HFF-Myc (cell line): ENCODE measurements at regions not wholly inside any gene's neighbourhood (a gene's known extent, or its start where the extent isn't known, plus 50 kb on each side); places are given as distances from the start of the nearest gene placed in this dataset.

ENCODE experiments used
- DNase-seq: peaks from one replicate; pipeline ENCODE4 v3.0.0-alpha.2; 2011; ENCODE audit warnings: low read depth; ENCODE audit errors: extremely low read depth
- H3K4me3 ChIP-seq: replicated peaks from 2 replicates; pipeline ENCODE4 v1.5.1; 2011; ENCODE audit warnings: low read depth, mild to moderate bottlenecking, control low read depth, low read length
- CTCF ChIP-seq: IDR thresholded peaks from 2 replicates; pipeline ENCODE4 v1.5.1; 2012; ENCODE audit warnings: mild to moderate bottlenecking, low read depth, low read length, control low read depth; ENCODE audit errors: missing control alignments

GRCh38 chr20:11356061-11356460 lies 561.6 kb upstream of the BTBD3 start:
- H3K4me3 ChIP-seq: no peak overlapping the region
- DNase-seq: no peak
- TF ChIP-seq CTCF: no peak

- no peak for TF ChIP-seq CTCF
- no peak overlapping the region for H3K4me3 ChIP-seq
Measured at GRCh38 chr20:11362450-11362849, 555.2 kb upstream of the BTBD3 start.

GRCh38 chr20:11364736-11365135 lies 553.0 kb upstream of the BTBD3 start:
- DNase-seq: no peak
- no peak for TF ChIP-seq CTCF
- no peak overlapping the region for H3K4me3 ChIP-seq

More at GRCh38 chr20:11362450-11362849, 555.2 kb upstream of the BTBD3 start:
- DNase-seq: no peak

GRCh38 chr20:11366660-11367059 lies 551.0 kb upstream of the BTBD3 start:
- DNase-seq: no peak
- TF ChIP-seq CTCF: no peak
- no peak overlapping the region for H3K4me3 ChIP-seq

- DNase-seq: no peak
- TF ChIP-seq CTCF: no peak
- no peak overlapping the region for H3K4me3 ChIP-seq
Measured at GRCh38 chr20:11368499-11368898, 549.2 kb upstream of the BTBD3 start.

- no peak for DNase-seq
- no peak overlapping the region for H3K4me3 ChIP-seq
- no peak for TF ChIP-seq CTCF
Measured at GRCh38 chr20:11368965-11369711, 548.6 kb upstream of the BTBD3 start.

- DNase-seq: no peak
- H3K4me3 ChIP-seq: no peak overlapping the region
- no peak for TF ChIP-seq CTCF
Measured at GRCh38 chr20:11371831-11372230, 545.9 kb upstream of the BTBD3 start.
